ENCODE measurements at regions not wholly inside any gene's neighbourhood (a gene's known extent, or its start where the extent isn't known, plus 50 kb on each side); places are given as distances from the start of the nearest gene placed in this dataset.

DNA sequence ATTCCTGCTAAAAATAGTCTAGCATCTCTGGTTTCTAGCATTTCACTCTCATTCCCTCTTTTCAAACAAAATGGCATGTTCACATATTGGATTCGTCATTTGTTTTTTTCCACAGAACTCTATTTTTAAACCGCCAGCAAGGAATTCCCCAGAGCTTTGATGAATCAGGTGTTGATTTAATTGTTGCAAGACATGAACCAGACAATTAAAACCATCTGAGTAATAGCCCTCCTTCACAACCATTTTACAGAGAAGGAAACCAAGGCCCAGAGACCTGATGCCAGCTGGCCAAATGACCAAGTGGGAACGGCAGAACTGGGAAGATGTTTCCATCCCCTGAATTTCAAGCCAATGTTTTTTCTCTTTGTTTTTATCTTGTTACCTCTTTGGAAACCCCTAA lies 167.0 kb downstream of the CAAP1 start:
- TF ChIP-seq GLI2 (tag by site-specific recombination; IDR thresholded peaks at IDR 0.05; ENCODE audit: borderline replicate concordance, low read depth) = no peak
- TF ChIP-seq ZNF670 (tag by site-specific recombination; IDR thresholded peaks at IDR 0.05; ENCODE audit: low read depth) = no peak
- TF ChIP-seq GLIS2 (tag by site-specific recombination; IDR thresholded peaks at IDR 0.05) = no peak
- TF ChIP-seq, protein P1, sequence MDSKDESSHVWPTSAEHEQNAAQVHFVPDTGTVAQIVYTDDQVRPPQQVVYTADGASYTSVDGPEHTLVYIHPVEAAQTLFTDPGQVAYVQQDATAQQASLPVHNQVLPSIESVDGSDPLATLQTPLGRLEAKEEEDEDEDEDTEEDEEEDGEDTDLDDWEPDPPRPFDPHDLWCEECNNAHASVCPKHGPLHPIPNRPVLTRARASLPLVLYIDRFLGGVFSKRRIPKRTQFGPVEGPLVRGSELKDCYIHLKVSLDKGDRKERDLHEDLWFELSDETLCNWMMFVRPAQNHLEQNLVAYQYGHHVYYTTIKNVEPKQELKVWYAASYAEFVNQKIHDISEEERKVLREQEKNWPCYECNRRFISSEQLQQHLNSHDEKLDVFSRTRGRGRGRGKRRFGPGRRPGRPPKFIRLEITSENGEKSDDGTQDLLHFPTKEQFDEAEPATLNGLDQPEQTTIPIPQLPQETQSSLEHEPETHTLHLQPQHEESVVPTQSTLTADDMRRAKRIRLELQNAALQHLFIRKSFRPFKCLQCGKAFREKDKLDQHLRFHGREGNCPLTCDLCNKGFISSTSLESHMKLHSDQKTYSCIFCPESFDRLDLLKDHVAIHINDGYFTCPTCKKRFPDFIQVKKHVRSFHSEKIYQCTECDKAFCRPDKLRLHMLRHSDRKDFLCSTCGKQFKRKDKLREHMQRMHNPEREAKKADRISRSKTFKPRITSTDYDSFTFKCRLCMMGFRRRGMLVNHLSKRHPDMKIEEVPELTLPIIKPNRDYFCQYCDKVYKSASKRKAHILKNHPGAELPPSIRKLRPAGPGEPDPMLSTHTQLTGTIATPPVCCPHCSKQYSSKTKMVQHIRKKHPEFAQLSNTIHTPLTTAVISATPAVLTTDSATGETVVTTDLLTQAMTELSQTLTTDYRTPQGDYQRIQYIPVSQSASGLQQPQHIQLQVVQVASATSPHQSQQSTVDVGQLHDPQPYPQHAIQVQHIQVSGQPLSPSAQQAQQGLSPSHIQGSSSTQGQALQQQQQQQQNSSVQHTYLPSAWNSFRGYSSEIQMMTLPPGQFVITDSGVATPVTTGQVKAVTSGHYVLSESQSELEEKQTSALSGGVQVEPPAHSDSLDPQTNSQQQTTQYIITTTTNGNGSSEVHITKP (tag by site-specific recombination; IDR thresholded peaks at IDR 0.05) = no peak
- TF ChIP-seq ZFP37 (tag by site-specific recombination; IDR thresholded peaks at IDR 0.05) = no peak
- TF ChIP-seq ZNF155 (tag by site-specific recombination; IDR thresholded peaks at IDR 0.05) = no peak
- TF ChIP-seq, protein P2, sequence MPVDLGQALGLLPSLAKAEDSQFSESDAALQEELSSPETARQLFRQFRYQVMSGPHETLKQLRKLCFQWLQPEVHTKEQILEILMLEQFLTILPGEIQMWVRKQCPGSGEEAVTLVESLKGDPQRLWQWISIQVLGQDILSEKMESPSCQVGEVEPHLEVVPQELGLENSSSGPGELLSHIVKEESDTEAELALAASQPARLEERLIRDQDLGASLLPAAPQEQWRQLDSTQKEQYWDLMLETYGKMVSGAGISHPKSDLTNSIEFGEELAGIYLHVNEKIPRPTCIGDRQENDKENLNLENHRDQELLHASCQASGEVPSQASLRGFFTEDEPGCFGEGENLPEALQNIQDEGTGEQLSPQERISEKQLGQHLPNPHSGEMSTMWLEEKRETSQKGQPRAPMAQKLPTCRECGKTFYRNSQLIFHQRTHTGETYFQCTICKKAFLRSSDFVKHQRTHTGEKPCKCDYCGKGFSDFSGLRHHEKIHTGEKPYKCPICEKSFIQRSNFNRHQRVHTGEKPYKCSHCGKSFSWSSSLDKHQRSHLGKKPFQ (tag by site-specific recombination; IDR thresholded peaks at IDR 0.05) = no peak
- TF ChIP-seq, protein P3, sequence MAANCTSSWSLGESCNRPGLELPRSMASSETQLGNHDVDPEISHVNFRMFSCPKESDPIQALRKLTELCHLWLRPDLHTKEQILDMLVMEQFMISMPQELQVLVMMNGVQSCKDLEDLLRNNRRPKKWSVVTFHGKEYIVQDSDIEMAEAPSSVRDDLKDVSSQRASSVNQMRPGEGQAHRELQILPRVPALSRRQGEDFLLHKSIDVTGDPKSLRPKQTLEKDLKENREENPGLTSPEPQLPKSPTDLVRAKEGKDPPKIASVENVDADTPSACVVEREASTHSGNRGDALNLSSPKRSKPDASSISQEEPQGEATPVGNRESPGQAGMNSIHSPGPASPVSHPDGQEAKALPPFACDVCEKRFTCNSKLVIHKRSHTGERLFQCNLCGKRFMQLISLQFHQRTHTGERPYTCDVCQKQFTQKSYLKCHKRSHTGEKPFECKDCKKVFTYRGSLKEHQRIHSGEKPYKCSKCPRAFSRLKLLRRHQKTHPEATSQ (tag by site-specific recombination; IDR thresholded peaks at IDR 0.05) = no peak
- TF ChIP-seq, protein P4, sequence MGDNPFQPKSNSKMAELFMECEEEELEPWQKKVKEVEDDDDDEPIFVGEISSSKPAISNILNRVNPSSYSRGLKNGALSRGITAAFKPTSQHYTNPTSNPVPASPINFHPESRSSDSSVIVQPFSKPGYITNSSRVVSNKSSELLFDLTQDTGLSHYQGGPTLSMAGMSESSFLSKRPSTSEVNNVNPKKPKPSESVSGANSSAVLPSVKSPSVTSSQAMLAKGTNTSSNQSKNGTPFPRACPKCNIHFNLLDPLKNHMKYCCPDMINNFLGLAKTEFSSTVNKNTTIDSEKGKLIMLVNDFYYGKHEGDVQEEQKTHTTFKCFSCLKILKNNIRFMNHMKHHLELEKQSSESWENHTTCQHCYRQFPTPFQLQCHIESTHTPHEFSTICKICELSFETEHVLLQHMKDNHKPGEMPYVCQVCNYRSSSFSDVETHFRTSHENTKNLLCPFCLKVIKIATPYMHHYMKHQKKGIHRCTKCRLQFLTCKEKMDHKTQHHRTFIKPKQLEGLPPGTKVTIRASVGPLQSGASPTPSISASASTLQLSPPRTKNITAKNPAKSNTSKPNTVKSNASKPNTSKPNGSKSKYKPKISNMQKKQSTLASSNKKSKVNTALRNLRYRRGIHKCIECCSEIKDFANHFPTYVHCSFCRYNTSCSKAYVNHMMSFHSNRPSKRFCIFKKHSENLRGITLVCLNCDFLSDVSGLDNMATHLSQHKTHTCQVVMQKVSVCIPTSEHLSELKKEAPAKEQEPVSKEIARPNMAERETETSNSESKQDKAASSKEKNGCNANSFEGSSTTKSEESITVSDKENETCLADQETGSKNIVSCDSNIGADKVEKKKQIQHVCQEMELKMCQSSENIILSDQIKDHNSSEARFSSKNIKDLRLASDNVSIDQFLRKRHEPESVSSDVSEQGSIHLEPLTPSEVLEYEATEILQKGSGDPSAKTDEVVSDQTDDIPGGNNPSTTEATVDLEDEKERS (tag by site-specific recombination; IDR thresholded peaks at IDR 0.05) = no peak
- no peak for TF ChIP-seq ZNF10 (tag by site-specific recombination; IDR thresholded peaks at IDR 0.05)
- TF ChIP-seq SCRT1 (tag by site-specific recombination; IDR thresholded peaks at IDR 0.05; ENCODE audit: borderline replicate concordance) = no peak
- no peak for TF ChIP-seq ZBTB1 (tag by site-specific recombination; IDR thresholded peaks at IDR 0.05)
- TF ChIP-seq, protein P5, sequence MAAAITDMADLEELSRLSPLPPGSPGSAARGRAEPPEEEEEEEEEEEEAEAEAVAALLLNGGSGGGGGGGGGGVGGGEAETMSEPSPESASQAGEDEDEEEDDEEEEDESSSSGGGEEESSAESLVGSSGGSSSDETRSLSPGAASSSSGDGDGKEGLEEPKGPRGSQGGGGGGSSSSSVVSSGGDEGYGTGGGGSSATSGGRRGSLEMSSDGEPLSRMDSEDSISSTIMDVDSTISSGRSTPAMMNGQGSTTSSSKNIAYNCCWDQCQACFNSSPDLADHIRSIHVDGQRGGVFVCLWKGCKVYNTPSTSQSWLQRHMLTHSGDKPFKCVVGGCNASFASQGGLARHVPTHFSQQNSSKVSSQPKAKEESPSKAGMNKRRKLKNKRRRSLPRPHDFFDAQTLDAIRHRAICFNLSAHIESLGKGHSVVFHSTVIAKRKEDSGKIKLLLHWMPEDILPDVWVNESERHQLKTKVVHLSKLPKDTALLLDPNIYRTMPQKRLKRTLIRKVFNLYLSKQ (tag by site-specific recombination; IDR thresholded peaks at IDR 0.05; ENCODE audit: borderline replicate concordance) = no peak
- no peak for TF ChIP-seq ZNF585B (tag by site-specific recombination; IDR thresholded peaks at IDR 0.05)
- TF ChIP-seq ZNF391 (tag by site-specific recombination; IDR thresholded peaks at IDR 0.05; ENCODE audit: borderline replicate concordance, low read depth) = no peak
- TF ChIP-seq ZNF175 (tag by site-specific recombination; IDR thresholded peaks at IDR 0.05) = no peak
- TF ChIP-seq, protein P6, sequence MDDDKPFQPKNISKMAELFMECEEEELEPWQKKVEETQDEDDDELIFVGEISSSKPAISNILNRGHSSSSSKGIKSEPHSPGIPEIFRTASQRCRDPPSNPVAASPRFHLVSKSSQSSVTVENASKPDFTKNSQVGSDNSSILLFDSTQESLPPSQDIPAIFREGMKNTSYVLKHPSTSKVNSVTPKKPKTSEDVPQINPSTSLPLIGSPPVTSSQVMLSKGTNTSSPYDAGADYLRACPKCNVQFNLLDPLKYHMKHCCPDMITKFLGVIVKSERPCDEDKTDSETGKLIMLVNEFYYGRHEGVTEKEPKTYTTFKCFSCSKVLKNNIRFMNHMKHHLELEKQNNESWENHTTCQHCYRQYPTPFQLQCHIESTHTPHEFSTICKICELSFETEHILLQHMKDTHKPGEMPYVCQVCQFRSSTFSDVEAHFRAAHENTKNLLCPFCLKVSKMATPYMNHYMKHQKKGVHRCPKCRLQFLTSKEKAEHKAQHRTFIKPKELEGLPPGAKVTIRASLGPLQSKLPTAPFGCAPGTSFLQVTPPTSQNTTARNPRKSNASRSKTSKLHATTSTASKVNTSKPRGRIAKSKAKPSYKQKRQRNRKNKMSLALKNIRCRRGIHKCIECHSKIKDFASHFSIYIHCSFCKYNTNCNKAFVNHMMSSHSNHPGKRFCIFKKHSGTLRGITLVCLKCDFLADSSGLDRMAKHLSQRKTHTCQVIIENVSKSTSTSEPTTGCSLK (tag by site-specific recombination; IDR thresholded peaks at IDR 0.05) = no peak
- TF ChIP-seq GLI4 (tag by site-specific recombination; IDR thresholded peaks at IDR 0.05) = no peak
- H3K36me3 ChIP-seq (ENCODE audit: control insufficient read depth in 2 of 2, insufficient read depth in 1 of 2, low read length in 2 of 2) = no peaks in the 10 kb centered on the region
- H3K27ac ChIP-seq (ENCODE audit: extremely low read depth, low read depth, low read length) = no peak overlapping the region
- H3K4me3 ChIP-seq (ENCODE audit: low read depth, low read length) = no peak overlapping the region
- CTCF ChIA-PET = interaction anchor here (0.6 to 0.9 kb wide), 4 partner anchors 21 to 131 kb away, joined by 3 to 5 read pairs (median 4); no protein-coding TSS in a partner anchor
- no peaks in the 10 kb centered on the region for H3K9me3 ChIP-seq (ENCODE audit: control insufficient read depth, insufficient read depth, low read depth, low read length)
- POLR2A ChIA-PET = no interaction called here
- peaks cover 5% of the 10 kb centered on the region; the same call in 1 of the 2 replicates for H3K4me1 ChIP-seq (ENCODE audit: control insufficient read depth, insufficient read depth, low read length)

Data from HEK293 (cell line).